ENCODE measurements at regions not wholly inside any gene's neighbourhood (a gene's known extent, or its start where the extent isn't known, plus 50 kb on each side); places are given as distances from the start of the nearest gene placed in this dataset.

DNA sequence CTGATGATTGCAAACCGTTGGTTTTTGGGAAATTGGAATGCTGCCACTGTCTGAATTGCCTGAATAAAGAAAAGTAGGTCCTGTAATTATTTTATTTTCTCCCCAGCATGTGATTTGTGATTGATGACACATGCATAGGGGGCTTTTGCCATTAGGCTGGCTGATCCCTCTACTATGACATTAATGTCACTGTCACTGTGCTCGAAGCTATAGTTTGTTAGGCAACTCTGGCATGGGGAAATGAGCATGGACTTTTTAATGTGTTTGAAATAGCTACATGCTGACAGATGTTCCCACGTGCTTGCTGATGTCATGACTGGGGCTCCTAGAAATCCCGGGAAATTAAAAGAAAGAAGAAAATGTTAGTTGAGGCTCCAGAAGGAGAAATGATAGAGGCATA, 99.1 kb downstream of the HRH4 start:
- TF ChIP-seq, protein P1, sequence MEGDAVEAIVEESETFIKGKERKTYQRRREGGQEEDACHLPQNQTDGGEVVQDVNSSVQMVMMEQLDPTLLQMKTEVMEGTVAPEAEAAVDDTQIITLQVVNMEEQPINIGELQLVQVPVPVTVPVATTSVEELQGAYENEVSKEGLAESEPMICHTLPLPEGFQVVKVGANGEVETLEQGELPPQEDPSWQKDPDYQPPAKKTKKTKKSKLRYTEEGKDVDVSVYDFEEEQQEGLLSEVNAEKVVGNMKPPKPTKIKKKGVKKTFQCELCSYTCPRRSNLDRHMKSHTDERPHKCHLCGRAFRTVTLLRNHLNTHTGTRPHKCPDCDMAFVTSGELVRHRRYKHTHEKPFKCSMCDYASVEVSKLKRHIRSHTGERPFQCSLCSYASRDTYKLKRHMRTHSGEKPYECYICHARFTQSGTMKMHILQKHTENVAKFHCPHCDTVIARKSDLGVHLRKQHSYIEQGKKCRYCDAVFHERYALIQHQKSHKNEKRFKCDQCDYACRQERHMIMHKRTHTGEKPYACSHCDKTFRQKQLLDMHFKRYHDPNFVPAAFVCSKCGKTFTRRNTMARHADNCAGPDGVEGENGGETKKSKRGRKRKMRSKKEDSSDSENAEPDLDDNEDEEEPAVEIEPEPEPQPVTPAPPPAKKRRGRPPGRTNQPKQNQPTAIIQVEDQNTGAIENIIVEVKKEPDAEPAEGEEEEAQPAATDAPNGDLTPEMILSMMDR (conservative IDR thresholded peaks at IDR 0.05; ENCODE audit: control insufficient read depth, insufficient read depth, low read depth, low read length): no peak
- no peak overlapping the region for H3K4me3 ChIP-seq (ENCODE audit: control insufficient read depth, low read depth, low read length)

DNA sequence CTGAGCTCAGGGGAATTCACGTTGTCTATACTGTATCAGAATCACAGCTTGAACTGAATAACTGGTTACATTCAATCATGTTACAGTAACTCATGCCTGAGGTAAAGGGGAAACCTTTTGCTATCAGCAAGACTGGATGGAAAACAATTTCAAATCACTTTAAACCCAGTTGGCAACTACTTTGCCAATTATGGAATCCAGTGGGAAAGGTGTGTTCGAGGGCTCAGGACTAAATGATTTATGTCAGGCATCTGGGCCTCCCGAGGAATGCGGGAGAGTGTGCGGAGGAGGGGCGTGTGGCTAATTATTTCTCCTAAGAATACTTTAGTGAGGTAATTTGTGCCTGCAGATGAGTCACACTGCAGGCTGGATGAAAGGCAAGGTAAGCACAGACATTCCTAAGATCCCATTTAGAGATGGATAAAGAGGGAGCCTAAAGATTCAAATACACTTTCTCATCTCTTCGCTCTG, 100.1 kb downstream of the HRH4 start:
- TF ChIP-seq, protein P1 (conservative IDR thresholded peaks at IDR 0.05; ENCODE audit: control insufficient read depth, insufficient read depth, low read depth, low read length): no peak
- H3K4me3 ChIP-seq (ENCODE audit: control insufficient read depth, low read depth, low read length): no peak overlapping the region
- no peak for DNase-seq (ENCODE audit: low read depth)

More for the DNA sequence above, 99.1 kb downstream of the HRH4 start:
- DNase-seq (ENCODE audit: low read depth): no peak

DNA sequence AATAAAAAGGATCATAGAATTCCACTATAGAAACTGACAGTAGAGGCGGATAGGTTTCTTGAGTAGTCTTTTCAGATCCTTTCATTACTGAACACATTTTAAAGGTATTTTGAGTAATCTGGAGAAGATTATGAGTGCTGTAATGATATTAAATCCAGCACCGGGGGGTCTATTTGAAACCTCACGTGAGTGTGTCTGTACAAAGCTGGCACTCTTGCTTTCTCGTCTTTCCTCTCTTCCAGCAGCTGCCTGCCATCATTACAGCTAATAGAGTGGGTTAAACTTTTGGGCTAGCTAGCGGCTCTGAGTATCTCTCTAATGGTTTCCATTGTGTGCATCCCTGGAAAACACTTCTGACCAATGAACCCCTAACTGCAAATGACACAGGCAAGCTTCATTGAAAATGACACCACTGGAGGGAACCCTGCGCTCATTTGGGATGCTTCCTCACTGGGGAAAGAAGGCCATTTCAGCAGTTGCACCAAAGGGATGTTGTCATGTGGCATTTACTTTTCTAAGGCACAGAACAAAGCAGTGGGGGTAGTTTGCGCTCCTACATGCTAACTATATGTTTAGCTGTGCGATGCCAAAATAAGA, 101.0 kb downstream of the HRH4 start:
- no peak overlapping the region for H3K4me3 ChIP-seq (ENCODE audit: control insufficient read depth, low read depth, low read length)
- TF ChIP-seq, protein P1 (conservative IDR thresholded peaks at IDR 0.05; ENCODE audit: control insufficient read depth, insufficient read depth, low read depth, low read length): no peak
- DNase-seq (ENCODE audit: low read depth): no peak

DNA sequence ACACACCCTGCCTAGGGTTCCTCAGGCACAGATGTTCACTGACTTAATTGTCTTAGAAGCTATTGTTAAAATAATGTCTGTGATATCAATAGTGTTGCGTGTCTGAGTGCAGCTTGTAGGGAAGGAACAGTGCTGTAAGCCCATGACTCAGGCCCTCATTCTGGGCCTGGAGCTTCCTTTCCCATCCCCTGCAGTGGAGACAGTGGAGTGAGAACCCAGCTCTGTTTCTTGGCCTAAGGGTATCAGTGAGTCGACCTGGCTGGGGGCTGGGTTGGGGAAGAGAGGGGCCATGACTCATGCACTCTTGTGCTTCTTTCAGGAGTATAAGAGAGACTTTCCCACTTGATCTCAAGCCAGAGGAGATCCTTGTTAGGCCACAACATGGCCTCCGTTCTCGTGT, 106.8 kb downstream of the HRH4 start:
- no peak overlapping the region for H3K4me3 ChIP-seq (ENCODE audit: control insufficient read depth, low read depth, low read length)
- peak; percentile 27 for DNase-seq (ENCODE audit: low read depth)
- TF ChIP-seq, protein P1 (conservative IDR thresholded peaks at IDR 0.05; ENCODE audit: control insufficient read depth, insufficient read depth, low read depth, low read length): no peak

DNA sequence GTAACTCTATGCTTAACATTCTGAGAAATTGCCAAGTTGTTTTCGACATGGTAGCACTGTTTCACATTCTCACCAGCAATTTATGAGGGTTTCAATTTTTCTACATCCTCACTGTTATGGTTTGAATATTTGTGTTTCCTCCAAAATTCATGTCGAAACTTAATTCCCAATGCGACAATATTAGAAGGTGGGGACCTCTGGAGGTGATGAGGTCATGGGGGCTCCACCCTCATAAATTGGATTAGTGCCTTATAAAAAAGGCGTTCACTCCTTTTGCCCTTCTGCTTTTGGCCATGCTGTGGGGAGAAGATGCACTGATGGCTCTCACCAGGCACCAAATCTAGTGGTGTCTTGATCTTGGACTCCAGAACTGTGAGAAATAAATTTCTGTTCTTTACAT, 110.3 kb downstream of the HRH4 start:
- H3K4me3 ChIP-seq (ENCODE audit: control insufficient read depth, low read depth, low read length): no peak overlapping the region
- no peak for DNase-seq (ENCODE audit: low read depth)

DNA sequence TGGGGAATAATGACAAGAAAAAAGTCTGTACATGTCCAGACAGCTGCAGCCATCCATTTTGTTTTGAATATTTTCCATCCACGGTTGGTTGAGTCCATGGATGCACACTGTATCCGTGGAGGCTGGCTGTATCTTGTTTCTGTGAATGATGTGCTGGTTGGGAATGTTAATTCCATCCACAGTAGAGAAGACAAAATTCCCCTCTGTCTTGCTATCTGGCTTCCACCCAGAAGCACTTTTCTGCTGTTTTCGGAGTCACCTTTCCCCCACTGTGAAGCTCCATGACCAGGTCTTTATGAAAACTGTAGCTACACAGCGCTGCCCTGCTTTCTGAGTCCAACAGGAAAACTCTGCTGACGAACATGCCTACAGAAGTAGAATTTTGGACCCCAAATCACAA, 122.3 kb downstream of the HRH4 start:
- no peak overlapping the region for H3K4me3 ChIP-seq (ENCODE audit: control insufficient read depth, low read depth, low read length)
- no peak for DNase-seq (ENCODE audit: low read depth)
- TF ChIP-seq, protein P1 (conservative IDR thresholded peaks at IDR 0.05; ENCODE audit: control insufficient read depth, insufficient read depth, low read depth, low read length): no peak

More for the DNA sequence above, 110.3 kb downstream of the HRH4 start:
- TF ChIP-seq, protein P1 (conservative IDR thresholded peaks at IDR 0.05; ENCODE audit: control insufficient read depth, insufficient read depth, low read depth, low read length): no peak

DNA sequence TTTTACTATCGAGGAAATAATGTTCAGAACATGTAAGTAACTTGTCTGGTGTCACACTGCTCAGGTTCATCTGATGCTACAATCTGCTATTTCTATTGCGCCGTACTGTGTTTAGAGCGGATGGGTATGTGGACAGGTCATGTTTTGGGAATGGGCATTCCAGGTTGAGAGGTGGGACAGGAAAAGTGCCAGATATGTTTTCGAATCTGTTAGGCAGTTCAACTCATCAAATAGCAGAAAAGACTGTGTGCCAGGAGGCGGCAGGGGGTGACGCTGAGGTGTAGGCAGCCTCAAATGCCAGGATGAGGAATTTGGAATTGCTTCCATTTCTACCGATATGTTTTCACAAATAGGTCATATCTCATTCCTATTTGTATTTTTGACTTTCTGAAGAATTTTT, 123.8 kb downstream of the HRH4 start:
- H3K4me3 ChIP-seq (ENCODE audit: control insufficient read depth, low read depth, low read length): no peak overlapping the region
- TF ChIP-seq, protein P1 (conservative IDR thresholded peaks at IDR 0.05; ENCODE audit: control insufficient read depth, insufficient read depth, low read depth, low read length): no peak
- no peak for DNase-seq (ENCODE audit: low read depth)

Measured in fibroblast of mammary gland (primary cell).